Neural progenitor cell (in vitro differentiated cells): ENCODE measurements at regions not wholly inside any gene's neighbourhood (a gene's known extent, or its start where the extent isn't known, plus 50 kb on each side); places are given as distances from the start of the nearest gene placed in this dataset.

Source experiments
- EZH2 ChIP-seq: fragments of 200-600 bp; sonication (generic); IDR thresholded peaks from 2 replicates; pipeline ENCODE4 v1.6.1; 2017; ENCODE audit warnings: antibody characterized with exemption, mild to moderate bottlenecking, moderate library complexity
- EZH2phosphoT487 ChIP-seq: fragments of 200-600 bp; sonication (generic); IDR thresholded peaks from 2 replicates; pipeline ENCODE4 v1.6.1; 2017; ENCODE audit warnings: antibody characterized with exemption
- TF ChIP-seq, protein P1 (sequence below): fragments of 200-600 bp; sonication (generic); IDR thresholded peaks from 2 replicates; pipeline ENCODE4 v1.5.1; 2017; ENCODE audit warnings: antibody characterized with exemption, mild to moderate bottlenecking

- no peak for TF ChIP-seq EZH2
- TF ChIP-seq, protein P1, sequence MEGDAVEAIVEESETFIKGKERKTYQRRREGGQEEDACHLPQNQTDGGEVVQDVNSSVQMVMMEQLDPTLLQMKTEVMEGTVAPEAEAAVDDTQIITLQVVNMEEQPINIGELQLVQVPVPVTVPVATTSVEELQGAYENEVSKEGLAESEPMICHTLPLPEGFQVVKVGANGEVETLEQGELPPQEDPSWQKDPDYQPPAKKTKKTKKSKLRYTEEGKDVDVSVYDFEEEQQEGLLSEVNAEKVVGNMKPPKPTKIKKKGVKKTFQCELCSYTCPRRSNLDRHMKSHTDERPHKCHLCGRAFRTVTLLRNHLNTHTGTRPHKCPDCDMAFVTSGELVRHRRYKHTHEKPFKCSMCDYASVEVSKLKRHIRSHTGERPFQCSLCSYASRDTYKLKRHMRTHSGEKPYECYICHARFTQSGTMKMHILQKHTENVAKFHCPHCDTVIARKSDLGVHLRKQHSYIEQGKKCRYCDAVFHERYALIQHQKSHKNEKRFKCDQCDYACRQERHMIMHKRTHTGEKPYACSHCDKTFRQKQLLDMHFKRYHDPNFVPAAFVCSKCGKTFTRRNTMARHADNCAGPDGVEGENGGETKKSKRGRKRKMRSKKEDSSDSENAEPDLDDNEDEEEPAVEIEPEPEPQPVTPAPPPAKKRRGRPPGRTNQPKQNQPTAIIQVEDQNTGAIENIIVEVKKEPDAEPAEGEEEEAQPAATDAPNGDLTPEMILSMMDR = no peak
- no peak for TF ChIP-seq EZH2phosphoT487
These were observed 75.9 kb upstream of the TNRC6C start for GRCh38 chr17:77882481-77883212.
